ENCODE measurements at regions not wholly inside any gene's neighbourhood (a gene's known extent, or its start where the extent isn't known, plus 50 kb on each side); places are given as distances from the start of the nearest gene placed in this dataset.
A peak's percentile ranks its signal among the peaks of the same experiment; 100 is the strongest.

DNA sequence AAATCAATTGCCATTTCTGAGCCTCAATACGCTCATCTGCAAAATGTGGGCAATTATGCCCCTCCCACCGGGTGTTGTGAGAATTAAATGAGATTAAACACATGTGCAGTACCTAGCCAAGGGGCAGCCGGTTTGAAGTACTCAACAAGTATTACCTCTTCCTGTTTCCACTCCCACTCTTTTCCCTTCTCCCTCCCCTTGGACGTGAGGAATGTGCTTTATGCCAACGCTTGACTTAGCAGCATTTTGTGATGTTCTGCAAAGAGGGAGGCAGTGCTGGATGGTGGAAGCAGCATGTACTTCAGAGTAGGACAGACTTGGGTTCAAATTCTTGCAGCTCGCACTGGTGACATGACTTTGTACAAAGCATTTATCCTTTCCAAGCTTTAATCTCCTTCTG is 306.0 kb downstream of the BUD13 start:
- H3K9me3 ChIP-seq (ENCODE audit: low read length) = no peaks in the 10 kb centered on the region
- H3K9ac ChIP-seq (ENCODE audit: low read length) = no peak overlapping the region
- H3K36me3 ChIP-seq (ENCODE audit: insufficient read depth, low read length) = no peaks in the 10 kb centered on the region
- H4K20me1 ChIP-seq (ENCODE audit: insufficient read depth) = no peaks in the 10 kb centered on the region
- H3F3A ChIP-seq (ENCODE audit: insufficient read depth, low read length, poor library complexity, severe bottlenecking) = no peaks in the 10 kb centered on the region
- H3K4me3 ChIP-seq (ENCODE audit: low read length) = no peak overlapping the region
- no peaks in the 10 kb centered on the region for H3K27me3 ChIP-seq (ENCODE audit: insufficient read depth, low read depth, low read length)
- no peaks in the 10 kb centered on the region for H3K9me2 ChIP-seq (ENCODE audit: insufficient read depth, low read length)
- H2AFZ ChIP-seq (ENCODE audit: low read depth, low read length) = no peak overlapping the region
- no peaks in the 10 kb centered on the region for H3K79me2 ChIP-seq (replicated peaks; ENCODE audit: insufficient read depth, low read length)
- no peak overlapping the region for H3K27ac ChIP-seq (ENCODE audit: low read length)
- no peak overlapping the region for H3K4me2 ChIP-seq (ENCODE audit: low read length)
- TF ChIP-seq POLR2AphosphoS5 (IDR thresholded peaks at IDR 0.05) (no peak), MXI1 (conservative IDR thresholded peaks at IDR 0.05; ENCODE audit: poor library complexity, severe bottlenecking) (no peak), RAD21 (conservative IDR thresholded peaks at IDR 0.05) (no peak)

DNA sequence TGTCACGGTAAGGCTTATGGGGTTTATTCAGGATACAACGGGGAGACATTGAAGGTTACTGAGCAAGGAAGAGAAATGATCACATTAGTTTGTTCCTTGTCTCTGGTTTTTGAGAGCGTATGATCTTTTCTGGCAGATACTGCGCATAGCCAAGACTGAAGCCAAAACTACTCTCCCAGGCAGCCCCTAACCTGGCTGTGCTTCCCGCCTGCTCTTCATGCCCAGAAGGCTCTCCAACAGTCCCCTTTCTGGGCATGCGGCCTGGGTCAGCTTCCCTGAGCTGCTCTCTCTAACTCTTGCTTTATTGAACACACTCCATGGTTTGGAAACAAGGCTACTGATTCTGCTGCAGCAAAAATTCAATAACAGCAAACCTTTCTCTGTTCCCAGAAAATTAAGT is 306.6 kb downstream of the BUD13 start:
- no peak overlapping the region for H3K4me2 ChIP-seq (ENCODE audit: low read length)
- no peak overlapping the region for H3K27ac ChIP-seq (ENCODE audit: low read length)
- H3K36me3 ChIP-seq (ENCODE audit: insufficient read depth, low read length) = no peaks in the 10 kb centered on the region
- no peaks in the 10 kb centered on the region for H3K9me2 ChIP-seq (ENCODE audit: insufficient read depth, low read length)
- H3F3A ChIP-seq (ENCODE audit: insufficient read depth, low read length, poor library complexity, severe bottlenecking) = no peaks in the 10 kb centered on the region
- no peak overlapping the region for H3K4me3 ChIP-seq (ENCODE audit: low read length)
- H3K27me3 ChIP-seq (ENCODE audit: insufficient read depth, low read depth, low read length) = no peaks in the 10 kb centered on the region
- TF ChIP-seq, protein P1, sequence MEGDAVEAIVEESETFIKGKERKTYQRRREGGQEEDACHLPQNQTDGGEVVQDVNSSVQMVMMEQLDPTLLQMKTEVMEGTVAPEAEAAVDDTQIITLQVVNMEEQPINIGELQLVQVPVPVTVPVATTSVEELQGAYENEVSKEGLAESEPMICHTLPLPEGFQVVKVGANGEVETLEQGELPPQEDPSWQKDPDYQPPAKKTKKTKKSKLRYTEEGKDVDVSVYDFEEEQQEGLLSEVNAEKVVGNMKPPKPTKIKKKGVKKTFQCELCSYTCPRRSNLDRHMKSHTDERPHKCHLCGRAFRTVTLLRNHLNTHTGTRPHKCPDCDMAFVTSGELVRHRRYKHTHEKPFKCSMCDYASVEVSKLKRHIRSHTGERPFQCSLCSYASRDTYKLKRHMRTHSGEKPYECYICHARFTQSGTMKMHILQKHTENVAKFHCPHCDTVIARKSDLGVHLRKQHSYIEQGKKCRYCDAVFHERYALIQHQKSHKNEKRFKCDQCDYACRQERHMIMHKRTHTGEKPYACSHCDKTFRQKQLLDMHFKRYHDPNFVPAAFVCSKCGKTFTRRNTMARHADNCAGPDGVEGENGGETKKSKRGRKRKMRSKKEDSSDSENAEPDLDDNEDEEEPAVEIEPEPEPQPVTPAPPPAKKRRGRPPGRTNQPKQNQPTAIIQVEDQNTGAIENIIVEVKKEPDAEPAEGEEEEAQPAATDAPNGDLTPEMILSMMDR (IDR thresholded peaks at IDR 0.05; ENCODE audit: poor library complexity, severe bottlenecking) = no peak
- no peak for TF ChIP-seq EZH2 (IDR thresholded peaks at IDR 0.05; ENCODE audit: borderline replicate concordance, insufficient read depth, low read length, poor library complexity, severe bottlenecking)
- no peak for TF ChIP-seq SMC3 (conservative IDR thresholded peaks at IDR 0.05; ENCODE audit: poor library complexity)
- H2AFZ ChIP-seq (ENCODE audit: low read depth, low read length) = no peak overlapping the region
- H3K79me2 ChIP-seq (replicated peaks; ENCODE audit: insufficient read depth, low read length) = no peaks in the 10 kb centered on the region
- H4K20me1 ChIP-seq (ENCODE audit: insufficient read depth) = no peaks in the 10 kb centered on the region
- H3K9me3 ChIP-seq (ENCODE audit: low read length) = no peaks in the 10 kb centered on the region
- H3K9ac ChIP-seq (ENCODE audit: low read length) = no peak overlapping the region

DNA sequence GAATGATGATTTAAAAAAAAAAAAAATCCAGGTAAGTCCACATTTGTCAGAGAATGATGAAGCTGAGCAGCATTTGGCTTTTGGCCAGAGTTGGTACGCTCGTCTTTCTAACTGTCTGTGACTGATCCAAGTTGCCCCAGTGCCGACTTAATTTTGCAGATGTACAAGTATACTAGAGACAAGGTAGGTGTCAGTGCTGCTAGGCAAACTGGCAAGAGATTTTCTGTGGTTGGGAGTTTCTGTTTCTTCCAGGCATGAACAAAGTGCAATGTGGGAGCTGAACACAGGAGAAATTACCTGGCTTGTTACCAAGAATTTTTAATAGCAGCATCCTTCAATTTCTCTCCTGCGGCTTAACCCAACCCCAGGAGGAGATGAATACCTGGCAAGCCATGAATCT is 307.7 kb downstream of the BUD13 start:
- Histone ChIP-seq H4K20me1 (ENCODE audit: insufficient read depth) (no peaks in the 10 kb centered on the region), H3K79me2 (replicated peaks; ENCODE audit: insufficient read depth, low read length) (no peaks in the 10 kb centered on the region), H2AFZ (ENCODE audit: low read depth, low read length) (no peak overlapping the region), H3K4me3 (ENCODE audit: low read length) (no peak overlapping the region), H3K36me3 (ENCODE audit: insufficient read depth, low read length) (no peaks in the 10 kb centered on the region), H3K9ac (ENCODE audit: low read length) (no peak overlapping the region), H3F3A (ENCODE audit: insufficient read depth, low read length, poor library complexity, severe bottlenecking) (no peaks in the 10 kb centered on the region), H3K27ac (ENCODE audit: low read length) (no peak overlapping the region), H3K4me2 (ENCODE audit: low read length) (no peak overlapping the region), H3K9me3 (ENCODE audit: low read length) (no peaks in the 10 kb centered on the region), H3K9me2 (ENCODE audit: insufficient read depth, low read length) (no peaks in the 10 kb centered on the region), H3K27me3 (ENCODE audit: insufficient read depth, low read depth, low read length) (no peaks in the 10 kb centered on the region)
- no peak for TF ChIP-seq MXI1 (conservative IDR thresholded peaks at IDR 0.05; ENCODE audit: poor library complexity, severe bottlenecking)
- TF ChIP-seq SMC3 (conservative IDR thresholded peaks at IDR 0.05; ENCODE audit: poor library complexity) = no peak
- TF ChIP-seq POLR2AphosphoS5 (IDR thresholded peaks at IDR 0.05) = no peak

DNA sequence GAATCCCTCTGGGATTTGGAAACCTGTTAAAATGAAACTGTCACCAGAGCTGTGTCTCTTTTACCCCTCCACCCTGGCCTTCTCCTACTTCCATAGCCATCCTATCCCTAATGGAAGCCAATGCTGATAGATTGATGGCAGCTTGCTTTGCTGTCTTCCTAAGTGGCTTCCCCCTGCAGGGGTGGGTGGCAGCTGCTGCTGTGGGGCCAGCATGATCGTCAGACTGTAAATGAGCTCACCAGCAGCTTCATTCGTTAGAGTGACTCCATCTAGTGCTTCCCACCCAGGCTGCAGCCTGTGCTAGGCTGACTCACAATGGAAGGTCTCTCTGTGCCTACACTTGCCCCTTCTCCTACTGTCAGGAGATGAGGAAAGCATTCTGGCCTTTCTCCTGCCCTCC is 311.0 kb downstream of the BUD13 start:
- Histone ChIP-seq H3K9ac (ENCODE audit: low read length) (peak overlapping the region; percentile 31), H3K9me2 (ENCODE audit: insufficient read depth, low read length) (no peaks in the 10 kb centered on the region), H3K4me3 (ENCODE audit: low read length) (no peak overlapping the region), H3F3A (ENCODE audit: insufficient read depth, low read length, poor library complexity, severe bottlenecking) (peaks cover 8% of the 10 kb centered on the region), H3K27me3 (ENCODE audit: insufficient read depth, low read depth, low read length) (no peaks in the 10 kb centered on the region), H3K79me2 (replicated peaks; ENCODE audit: insufficient read depth, low read length) (no peaks in the 10 kb centered on the region), H3K4me2 (ENCODE audit: low read length) (no peak overlapping the region), H3K27ac (ENCODE audit: low read length) (peak overlapping the region; percentile 47), H2AFZ (ENCODE audit: low read depth, low read length) (no peak overlapping the region), H3K9me3 (ENCODE audit: low read length) (no peaks in the 10 kb centered on the region), H3K36me3 (ENCODE audit: insufficient read depth, low read length) (no peaks in the 10 kb centered on the region), H4K20me1 (ENCODE audit: insufficient read depth) (no peaks in the 10 kb centered on the region)
- TF ChIP-seq EZH2 (IDR thresholded peaks at IDR 0.05; ENCODE audit: borderline replicate concordance, insufficient read depth, low read length, poor library complexity, severe bottlenecking) = no peak
- no peak for TF ChIP-seq MXI1 (conservative IDR thresholded peaks at IDR 0.05; ENCODE audit: poor library complexity, severe bottlenecking)
- no peak for TF ChIP-seq TAF1 (IDR thresholded peaks at IDR 0.05; ENCODE audit: low read depth)
- TF ChIP-seq, protein P1 (IDR thresholded peaks at IDR 0.05; ENCODE audit: poor library complexity, severe bottlenecking) = peak; percentile 78
- peak; percentile 68 for TF ChIP-seq EP300 (conservative IDR thresholded peaks at IDR 0.05; ENCODE audit: poor library complexity, severe bottlenecking)
- peak; percentile 75 for TF ChIP-seq SMC3 (conservative IDR thresholded peaks at IDR 0.05; ENCODE audit: poor library complexity)
- peak; percentile 62 for TF ChIP-seq POLR2AphosphoS5 (IDR thresholded peaks at IDR 0.05)
- TF ChIP-seq, protein P2, sequence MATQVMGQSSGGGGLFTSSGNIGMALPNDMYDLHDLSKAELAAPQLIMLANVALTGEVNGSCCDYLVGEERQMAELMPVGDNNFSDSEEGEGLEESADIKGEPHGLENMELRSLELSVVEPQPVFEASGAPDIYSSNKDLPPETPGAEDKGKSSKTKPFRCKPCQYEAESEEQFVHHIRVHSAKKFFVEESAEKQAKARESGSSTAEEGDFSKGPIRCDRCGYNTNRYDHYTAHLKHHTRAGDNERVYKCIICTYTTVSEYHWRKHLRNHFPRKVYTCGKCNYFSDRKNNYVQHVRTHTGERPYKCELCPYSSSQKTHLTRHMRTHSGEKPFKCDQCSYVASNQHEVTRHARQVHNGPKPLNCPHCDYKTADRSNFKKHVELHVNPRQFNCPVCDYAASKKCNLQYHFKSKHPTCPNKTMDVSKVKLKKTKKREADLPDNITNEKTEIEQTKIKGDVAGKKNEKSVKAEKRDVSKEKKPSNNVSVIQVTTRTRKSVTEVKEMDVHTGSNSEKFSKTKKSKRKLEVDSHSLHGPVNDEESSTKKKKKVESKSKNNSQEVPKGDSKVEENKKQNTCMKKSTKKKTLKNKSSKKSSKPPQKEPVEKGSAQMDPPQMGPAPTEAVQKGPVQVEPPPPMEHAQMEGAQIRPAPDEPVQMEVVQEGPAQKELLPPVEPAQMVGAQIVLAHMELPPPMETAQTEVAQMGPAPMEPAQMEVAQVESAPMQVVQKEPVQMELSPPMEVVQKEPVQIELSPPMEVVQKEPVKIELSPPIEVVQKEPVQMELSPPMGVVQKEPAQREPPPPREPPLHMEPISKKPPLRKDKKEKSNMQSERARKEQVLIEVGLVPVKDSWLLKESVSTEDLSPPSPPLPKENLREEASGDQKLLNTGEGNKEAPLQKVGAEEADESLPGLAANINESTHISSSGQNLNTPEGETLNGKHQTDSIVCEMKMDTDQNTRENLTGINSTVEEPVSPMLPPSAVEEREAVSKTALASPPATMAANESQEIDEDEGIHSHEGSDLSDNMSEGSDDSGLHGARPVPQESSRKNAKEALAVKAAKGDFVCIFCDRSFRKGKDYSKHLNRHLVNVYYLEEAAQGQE (IDR thresholded peaks at IDR 0.05; ENCODE audit: borderline replicate concordance) = peak; percentile 19
- TF ChIP-seq RAD21 (conservative IDR thresholded peaks at IDR 0.05) = peak; percentile 83

All from neural cell (in vitro differentiated cells).